ENCODE measurements at regions not wholly inside any gene's neighbourhood (a gene's known extent, or its start where the extent isn't known, plus 50 kb on each side); places are given as distances from the start of the nearest gene placed in this dataset.
A peak's percentile ranks its signal among the peaks of the same experiment; 100 is the strongest.

- CTCF ChIA-PET = interaction anchor here (0.7 kb wide), 1 partner anchor 58 kb away, joined by 3 read pairs; no protein-coding TSS in a partner anchor
These were observed 164.8 kb upstream of the RPS6KA3 start for GRCh38 chrX:20431486-20431885.

GRCh38 chrX:20427173-20427770 lies 160.6 kb upstream of the RPS6KA3 start:
- ChIA-PET CTCF (interaction anchor here (0.5 kb wide), 1 partner anchor 274 kb away, joined by 4 read pairs; no protein-coding TSS in a partner anchor), POLR2A (no interaction called here)
- no peaks in the 10 kb centered on the region for H3K9me3 ChIP-seq (ENCODE audit: control insufficient read depth, insufficient read depth, low read depth, low read length)
- no peaks in the 10 kb centered on the region for H3K36me3 ChIP-seq (ENCODE audit: control insufficient read depth in 2 of 2, insufficient read depth in 1 of 2, low read length in 2 of 2)
- no peak overlapping the region for H3K4me3 ChIP-seq (ENCODE audit: low read depth, low read length)
- no peak for TF ChIP-seq ZNF560 (tag by site-specific recombination; IDR thresholded peaks at IDR 0.05; ENCODE audit: borderline replicate concordance)
- TF ChIP-seq BCL11A (tag by site-specific recombination; IDR thresholded peaks at IDR 0.05; ENCODE audit: low read depth) = no peak
- TF ChIP-seq KLF17 (tag by site-specific recombination; IDR thresholded peaks at IDR 0.05) = no peak
- TF ChIP-seq PRDM10 (tag by site-specific recombination; IDR thresholded peaks at IDR 0.05) = 0 out of 2 replicates have a peak, but pooled peaks have one; percentile 25
- TF ChIP-seq ZNF580 (tag by site-specific recombination; IDR thresholded peaks at IDR 0.05) = no peak
- no peaks in the 10 kb centered on the region for H3K4me1 ChIP-seq (ENCODE audit: control insufficient read depth, insufficient read depth, low read length)
- H3K27ac ChIP-seq (ENCODE audit: extremely low read depth, low read depth, low read length) = no peak overlapping the region

More at GRCh38 chrX:20431486-20431885, 164.8 kb upstream of the RPS6KA3 start:
- Histone ChIP-seq H3K9me3 (ENCODE audit: control insufficient read depth, insufficient read depth, low read depth, low read length) (no peaks in the 10 kb centered on the region), H3K27ac (ENCODE audit: extremely low read depth, low read depth, low read length) (no peak overlapping the region), H3K36me3 (ENCODE audit: control insufficient read depth in 2 of 2, insufficient read depth in 1 of 2, low read length in 2 of 2) (no peaks in the 10 kb centered on the region), H3K4me3 (ENCODE audit: low read depth, low read length) (no peak overlapping the region), H3K4me1 (ENCODE audit: control insufficient read depth, insufficient read depth, low read length) (no peaks in the 10 kb centered on the region)
- POLR2A ChIA-PET = no interaction called here
- TF ChIP-seq ZNF354C (tag by site-specific recombination; IDR thresholded peaks at IDR 0.05; ENCODE audit: borderline replicate concordance, low read depth) = no peak

- no peak overlapping the region for H3K4me3 ChIP-seq (ENCODE audit: low read depth, low read length)
- CTCF ChIA-PET = interaction anchor here (0.7 kb wide), 1 partner anchor 183 kb away, joined by 3 read pairs; no protein-coding TSS in a partner anchor
- no peak overlapping the region for H3K27ac ChIP-seq (ENCODE audit: extremely low read depth, low read depth, low read length)
- H3K9me3 ChIP-seq (ENCODE audit: control insufficient read depth, insufficient read depth, low read depth, low read length) = no peaks in the 10 kb centered on the region
- POLR2A ChIA-PET = no interaction called here
- H3K4me1 ChIP-seq (ENCODE audit: control insufficient read depth, insufficient read depth, low read length) = no peaks in the 10 kb centered on the region
- TF ChIP-seq ZNF433 (tag by site-specific recombination; IDR thresholded peaks at IDR 0.05; ENCODE audit: low read depth) = no peak
- no peak for TF ChIP-seq ZNF488 (tag by site-specific recombination; IDR thresholded peaks at IDR 0.05)
- no peak for TF ChIP-seq ZNF692 (tag by site-specific recombination; IDR thresholded peaks at IDR 0.05)
- TF ChIP-seq ZNF600 (tag by site-specific recombination; IDR thresholded peaks at IDR 0.05) = no peak
- TF ChIP-seq ZNF121 (tag by site-specific recombination; IDR thresholded peaks at IDR 0.05) = no peak
- no peak for TF ChIP-seq ZNF626 (tag by site-specific recombination; IDR thresholded peaks at IDR 0.05)
- no peak for TF ChIP-seq ZNF169 (tag by site-specific recombination; IDR thresholded peaks at IDR 0.05)
- H3K36me3 ChIP-seq (ENCODE audit: control insufficient read depth in 2 of 2, insufficient read depth in 1 of 2, low read length in 2 of 2) = no peaks in the 10 kb centered on the region
These were observed 155.0 kb upstream of the RPS6KA3 start for GRCh38 chrX:20421697-20422096.
